ENCODE measurements at regions not wholly inside any gene's neighbourhood (a gene's known extent, or its start where the extent isn't known, plus 50 kb on each side); places are given as distances from the start of the nearest gene placed in this dataset.

GRCh38 chr7:26546508-26547053, 254.9 kb downstream of the SNX10 start:
- H3K36me3 ChIP-seq (replicated peaks in 1 of 2): no peaks in the 10 kb centered on the region
- no peaks in the 10 kb centered on the region for H3K4me1 ChIP-seq (replicated peaks in 1 of 2)
- WGBS, 4 donors: 49 to 67% (median 65%) methylated on average over 13 of the region's 13 CpGs
- intact Hi-C loops (cut with DNase I): no loop called here
- H3K27ac ChIP-seq: no peak overlapping the region
- H3K4me3 ChIP-seq: no peak overlapping the region
- TF ChIP-seq POLR2A (IDR thresholded peaks at IDR 0.05): no peak
- TF ChIP-seq, protein P1, sequence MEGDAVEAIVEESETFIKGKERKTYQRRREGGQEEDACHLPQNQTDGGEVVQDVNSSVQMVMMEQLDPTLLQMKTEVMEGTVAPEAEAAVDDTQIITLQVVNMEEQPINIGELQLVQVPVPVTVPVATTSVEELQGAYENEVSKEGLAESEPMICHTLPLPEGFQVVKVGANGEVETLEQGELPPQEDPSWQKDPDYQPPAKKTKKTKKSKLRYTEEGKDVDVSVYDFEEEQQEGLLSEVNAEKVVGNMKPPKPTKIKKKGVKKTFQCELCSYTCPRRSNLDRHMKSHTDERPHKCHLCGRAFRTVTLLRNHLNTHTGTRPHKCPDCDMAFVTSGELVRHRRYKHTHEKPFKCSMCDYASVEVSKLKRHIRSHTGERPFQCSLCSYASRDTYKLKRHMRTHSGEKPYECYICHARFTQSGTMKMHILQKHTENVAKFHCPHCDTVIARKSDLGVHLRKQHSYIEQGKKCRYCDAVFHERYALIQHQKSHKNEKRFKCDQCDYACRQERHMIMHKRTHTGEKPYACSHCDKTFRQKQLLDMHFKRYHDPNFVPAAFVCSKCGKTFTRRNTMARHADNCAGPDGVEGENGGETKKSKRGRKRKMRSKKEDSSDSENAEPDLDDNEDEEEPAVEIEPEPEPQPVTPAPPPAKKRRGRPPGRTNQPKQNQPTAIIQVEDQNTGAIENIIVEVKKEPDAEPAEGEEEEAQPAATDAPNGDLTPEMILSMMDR (IDR thresholded peaks at IDR 0.05): no peak
- no peaks in the 10 kb centered on the region for H3K9me3 ChIP-seq (replicated peaks in 1 of 3)
- peaks cover 22% of the 10 kb centered on the region for H3K27me3 ChIP-seq
- DNase-seq: no peak

- intact Hi-C loops (cut with DNase I): no loop called here
- peaks cover 16% of the 10 kb centered on the region for H3K27me3 ChIP-seq
- WGBS, 4 donors: 66 to 95% (median 84%) methylated on average over 3 of the region's 3 CpGs
Observed at GRCh38 chr7:26547156-26547555, 255.5 kb downstream of the SNX10 start.

GRCh38 chr7:26549281-26549944, 257.8 kb downstream of the SNX10 start:
- no peak for DNase-seq
- TF ChIP-seq, protein P1 (IDR thresholded peaks at IDR 0.05): no peak
- no peak for TF ChIP-seq POLR2A (IDR thresholded peaks at IDR 0.05)
- WGBS, 4 donors: 65 to 77% (median 73%) methylated on average over 7 to 11 of the region's 11 CpGs
- H3K27me3 ChIP-seq: peaks cover 13% of the 10 kb centered on the region
- intact Hi-C loops (cut with DNase I): no loop called here
- no peak overlapping the region for H3K27ac ChIP-seq
- no peaks in the 10 kb centered on the region for H3K9me3 ChIP-seq (replicated peaks in 1 of 3)
- H3K36me3 ChIP-seq (replicated peaks in 1 of 2): no peaks in the 10 kb centered on the region
- H3K4me3 ChIP-seq: no peak overlapping the region
- no peaks in the 10 kb centered on the region for H3K4me1 ChIP-seq (replicated peaks in 1 of 2)

More at GRCh38 chr7:26547156-26547555, 255.5 kb downstream of the SNX10 start:
- H3K36me3 ChIP-seq (replicated peaks in 1 of 2): no peaks in the 10 kb centered on the region
- TF ChIP-seq, protein P1 (IDR thresholded peaks at IDR 0.05): no peak
- no peak for TF ChIP-seq POLR2A (IDR thresholded peaks at IDR 0.05)
- H3K27ac ChIP-seq: no peak overlapping the region
- DNase-seq: no peak
- H3K4me1 ChIP-seq (replicated peaks in 1 of 2): no peaks in the 10 kb centered on the region
- no peaks in the 10 kb centered on the region for H3K9me3 ChIP-seq (replicated peaks in 1 of 3)
- no peak overlapping the region for H3K4me3 ChIP-seq

DNA sequence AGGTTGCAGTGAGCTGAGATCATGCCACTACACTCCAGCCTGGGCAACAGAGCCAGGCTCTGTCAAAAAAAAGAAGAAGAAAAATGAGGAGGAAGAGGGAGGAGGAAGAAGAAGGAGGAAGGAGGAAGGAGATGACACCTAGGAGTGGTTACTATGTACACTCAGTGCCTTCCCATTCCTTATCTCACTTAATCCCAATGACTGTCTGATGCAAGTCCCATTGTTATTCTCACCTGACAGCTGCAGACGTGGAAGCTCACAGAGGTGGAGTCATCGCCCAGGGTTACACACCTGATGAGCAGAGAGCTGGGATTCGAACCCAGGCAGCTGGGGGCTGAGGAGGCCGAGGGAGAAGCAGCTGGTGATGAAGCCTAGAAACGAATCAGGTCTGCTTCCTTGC, 258.8 kb downstream of the SNX10 start:
- TF ChIP-seq, protein P1 (IDR thresholded peaks at IDR 0.05): no peak
- no peak for TF ChIP-seq POLR2A (IDR thresholded peaks at IDR 0.05)
- H3K27me3 ChIP-seq: peaks cover 13% of the 10 kb centered on the region
- H3K36me3 ChIP-seq (replicated peaks in 1 of 2): no peaks in the 10 kb centered on the region
- DNase-seq: no peak
- H3K4me3 ChIP-seq: no peak overlapping the region
- no peak overlapping the region for H3K27ac ChIP-seq
- intact Hi-C loops (cut with DNase I): no loop called here
- no peaks in the 10 kb centered on the region for H3K4me1 ChIP-seq (replicated peaks in 1 of 2)
- 57 to 81% (median 68%) methylated on average over 3 to 5 of the region's 5 CpGs for WGBS, 4 donors
- H3K9me3 ChIP-seq (replicated peaks in 1 of 3): no peaks in the 10 kb centered on the region
